Erythroblast (primary cell): ENCODE measurements at regions not wholly inside any gene's neighbourhood (a gene's known extent, or its start where the extent isn't known, plus 50 kb on each side); places are given as distances from the start of the nearest gene placed in this dataset.
"Not testable (repeated sequence)": the region's sequence is repeated elsewhere in the genome, so short reads cannot be mapped to it uniquely, and the experiment has no call there.

Experiments used
- DNase-seq, 2 experiments: peaks; one replicate each; lab custom pipeline; 2025; lab: John Stamatoyannopoulos, UW
- GATA1 ChIP-seq: IDR thresholded peaks from 2 replicates; pipeline ENCODE4 v1.6.1; 2011; ENCODE audit warnings: low read depth, mild to moderate bottlenecking, control low read depth, low read length, moderate library complexity
- POLR2A ChIP-seq: IDR thresholded peaks from 2 replicates; pipeline ENCODE4 v1.6.1; 2011; ENCODE audit warnings: mild to moderate bottlenecking, low read length

GRCh38 chr14:105937253-105938054 lies 411.1 kb downstream of the TMEM121 start:
- no peak for TF ChIP-seq POLR2A
- no peak for TF ChIP-seq GATA1
- no peak for DNase-seq

- no peak for TF ChIP-seq POLR2A
- TF ChIP-seq GATA1, result no peak
- DNase-seq, result no peak
Observed at GRCh38 chr14:105938055-105938863, 411.9 kb downstream of the TMEM121 start.

DNA sequence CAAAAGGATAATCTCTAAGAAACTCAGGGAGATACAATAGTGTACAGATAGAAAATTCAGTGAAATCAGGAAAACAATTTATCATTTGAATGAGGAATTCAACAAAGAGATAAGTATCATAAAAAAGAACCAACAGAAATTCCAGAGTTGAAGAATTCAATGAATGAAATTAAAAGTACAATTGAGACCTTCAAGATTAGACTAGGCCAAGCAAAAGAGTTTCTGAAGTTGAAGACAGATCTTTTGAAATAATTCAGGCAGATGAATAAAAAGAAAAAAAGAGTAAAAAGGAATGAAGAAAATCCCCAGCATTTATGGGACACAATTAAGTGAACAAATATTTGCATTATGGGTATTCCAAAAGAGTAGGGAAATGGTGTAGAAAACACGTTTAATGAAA lies 412.6 kb downstream of the TMEM121 start:
- TF ChIP-seq GATA1 (no peak), POLR2A (no peak)
- no peak for DNase-seq

DNA sequence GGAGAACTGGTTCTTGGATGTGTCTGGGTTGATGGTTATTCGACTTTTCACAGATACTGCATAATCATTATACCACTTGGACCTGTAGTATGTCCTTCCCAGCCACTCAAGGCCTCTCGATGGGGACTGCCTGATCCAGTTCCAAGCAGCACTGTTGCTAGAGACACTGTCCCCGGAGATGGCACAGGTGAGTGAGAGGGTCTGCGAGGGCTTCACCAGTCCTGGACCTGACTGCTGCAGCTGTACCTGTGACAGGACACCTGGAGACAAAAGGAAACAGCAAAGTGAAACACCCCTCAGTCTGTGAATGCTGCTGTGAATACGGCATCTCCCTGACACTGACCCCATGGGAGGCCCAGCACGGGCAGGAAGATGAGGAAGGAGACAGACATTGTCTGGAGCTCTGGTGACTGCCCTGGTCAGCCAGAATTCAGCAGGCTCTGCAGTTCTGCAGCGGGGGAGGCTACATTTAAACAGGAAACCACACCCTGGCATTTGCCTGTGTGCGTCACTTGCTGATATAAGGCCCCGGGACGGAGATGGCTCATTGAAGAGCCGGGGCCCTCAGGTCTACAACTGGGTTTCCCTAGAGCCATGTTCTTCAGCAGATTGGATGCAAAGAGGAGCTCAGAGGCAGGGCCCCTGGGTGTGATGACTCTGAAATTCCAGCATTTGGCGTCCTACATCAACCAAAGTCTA lies 413.6 kb downstream of the TMEM121 start:
- TF ChIP-seq POLR2A (no peak), GATA1 (no peak)
- DNase-seq, result no peak

DNA sequence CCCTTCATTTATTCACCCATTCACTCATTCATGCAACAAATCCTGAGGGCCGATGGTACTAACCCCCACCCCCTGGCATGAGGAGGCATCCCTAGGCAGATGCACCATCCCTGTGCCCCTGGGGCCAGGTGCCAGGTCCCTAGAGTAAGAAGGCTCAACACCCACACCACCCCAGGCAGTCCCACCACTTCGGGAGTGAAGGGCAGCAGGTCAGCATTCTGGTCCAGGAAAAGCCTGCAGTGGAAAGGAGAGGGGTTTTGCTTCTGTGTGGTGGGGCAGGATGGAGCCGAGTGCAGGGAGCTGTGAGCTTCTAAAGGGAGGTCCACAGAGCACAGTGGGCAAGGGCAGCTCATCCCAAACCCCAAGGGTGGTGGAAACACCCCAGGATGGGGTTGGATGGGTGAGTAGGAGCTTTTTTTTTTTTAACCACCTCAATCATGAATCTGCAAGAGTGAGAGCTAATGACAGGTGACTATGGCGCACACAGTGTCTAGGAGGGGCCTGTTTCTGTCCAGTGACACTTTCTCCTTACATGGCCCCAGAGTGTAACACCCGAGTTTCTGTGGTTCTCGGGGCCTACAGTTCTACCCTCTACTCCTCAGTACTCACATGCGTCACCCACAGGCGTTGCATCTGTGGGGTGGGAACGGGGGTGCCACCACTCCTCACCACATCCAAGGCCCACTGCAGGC lies 414.3 kb downstream of the TMEM121 start:
- no peak for TF ChIP-seq POLR2A
- no peak for TF ChIP-seq GATA1

DNA sequence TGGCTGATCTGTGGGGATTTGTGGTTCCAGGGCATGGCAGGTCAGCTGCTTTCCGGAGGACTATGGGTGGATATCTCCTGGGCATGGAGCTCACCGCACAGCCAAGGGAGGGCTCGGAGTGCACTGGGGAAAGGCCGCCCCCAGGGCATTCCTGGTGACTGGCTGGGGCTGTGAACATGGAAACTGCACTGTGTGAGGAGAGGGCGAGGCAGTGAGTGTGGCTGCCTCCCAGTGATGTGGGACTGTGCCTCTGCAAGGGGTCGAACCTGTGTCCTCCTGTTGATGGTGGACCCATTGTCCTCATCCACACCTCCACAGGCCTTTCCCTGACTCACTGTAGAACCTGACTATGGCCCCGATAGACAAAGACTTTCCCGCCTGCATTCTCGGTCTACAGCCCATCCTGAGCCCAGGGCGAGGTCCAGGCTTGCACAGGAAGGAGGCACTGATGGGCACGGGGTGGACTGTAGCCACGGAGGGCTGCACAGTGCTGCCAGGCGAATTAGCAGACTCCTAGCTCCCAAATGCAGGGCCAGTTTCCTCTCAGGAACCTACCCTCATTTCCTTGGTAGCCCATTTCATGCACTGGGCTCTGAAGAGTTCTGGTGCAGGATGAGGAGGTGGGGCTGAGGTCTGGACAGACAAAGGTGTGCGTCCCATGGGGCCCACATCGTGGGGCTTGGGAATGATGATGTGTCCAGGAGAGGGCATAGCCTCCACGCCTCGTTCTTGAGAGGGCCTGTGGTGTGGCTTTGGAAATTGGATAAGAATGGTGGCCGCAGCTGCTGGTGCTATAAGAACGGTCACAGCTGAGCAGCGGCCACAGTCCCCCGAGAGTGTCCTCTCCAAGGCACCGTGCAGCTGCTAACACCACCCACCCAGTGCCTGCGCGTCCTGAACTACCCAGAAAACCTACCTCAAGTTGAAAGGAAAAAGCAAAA lies 415.1 kb downstream of the TMEM121 start:
- TF ChIP-seq GATA1 (no peak), POLR2A (no peak)

More for the DNA sequence above, 414.3 kb downstream of the TMEM121 start:
- no peak for DNase-seq

DNA sequence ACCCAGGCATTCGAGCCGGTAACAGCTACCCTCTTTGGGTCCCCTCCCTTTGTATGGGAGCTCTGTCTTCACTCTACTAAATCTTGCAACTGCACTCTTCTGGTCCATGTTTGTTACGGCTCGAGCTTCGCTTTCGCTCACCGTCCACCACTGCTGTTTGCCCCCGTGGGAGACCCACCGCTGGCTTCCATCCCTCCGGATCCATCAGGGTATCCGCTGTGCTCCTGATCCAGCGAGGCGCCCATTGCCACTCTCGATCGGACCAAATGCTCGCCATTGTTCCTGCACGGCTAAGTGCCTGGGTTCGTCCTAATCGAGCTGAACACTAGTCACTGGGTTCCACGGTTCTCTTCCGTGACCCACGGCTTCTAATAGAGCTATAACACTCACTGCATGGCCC lies 416.3 kb downstream of the TMEM121 start:
- DNase-seq, result not testable (repeated sequence)

More for the DNA sequence above, 415.1 kb downstream of the TMEM121 start:
- no peak for DNase-seq

GRCh38 chr14:105943973-105944602 lies 417.7 kb downstream of the TMEM121 start:
- no peak for DNase-seq
- no peak for TF ChIP-seq GATA1

GRCh38 chr14:105944632-105945610 lies 418.5 kb downstream of the TMEM121 start:
- DNase-seq, result peak; percentile 41 to 70
- TF ChIP-seq POLR2A (no peak), GATA1 (no peak)

- no peak for TF ChIP-seq GATA1
- no peak for TF ChIP-seq POLR2A
- DNase-seq, result no peak
Observed at GRCh38 chr14:105945896-105946295, 419.5 kb downstream of the TMEM121 start.

- TF ChIP-seq GATA1 (no peak), POLR2A (no peak)
- no peak for DNase-seq
Observed at GRCh38 chr14:105947599-105947998, 421.2 kb downstream of the TMEM121 start.

DNA sequence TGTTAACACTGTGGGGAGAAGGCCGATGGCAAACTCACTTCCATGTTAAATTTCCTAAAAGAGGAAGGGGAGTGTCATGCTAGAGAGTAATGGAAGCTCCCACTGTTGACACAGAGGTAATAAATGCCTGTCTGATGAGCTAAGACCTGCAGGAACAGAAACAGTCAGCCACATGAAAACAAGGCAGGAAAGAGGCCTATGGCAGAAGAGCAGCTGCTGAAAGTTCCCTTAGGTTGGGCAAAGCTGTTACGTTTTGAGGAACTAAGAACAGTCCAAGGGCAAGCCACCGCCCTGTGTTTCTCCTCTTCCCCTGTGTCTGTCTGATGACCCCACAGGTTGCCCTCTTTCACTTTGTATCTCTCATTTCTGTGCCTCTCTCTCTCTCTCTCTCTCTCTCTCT lies 422.6 kb downstream of the TMEM121 start:
- not testable (repeated sequence) for DNase-seq

- DNase-seq, result not testable (repeated sequence)
Observed at GRCh38 chr14:105950364-105950892, 424.0 kb downstream of the TMEM121 start.
